H9 (cell line): ENCODE measurements at regions not wholly inside any gene's neighbourhood (a gene's known extent, or its start where the extent isn't known, plus 50 kb on each side); places are given as distances from the start of the nearest gene placed in this dataset.

Experiments
- DNase-seq: peaks from one replicate; pipeline ENCODE4 v3.0.0-alpha.2; 2017
- H2AFZ ChIP-seq: one replicate; pipeline ENCODE4 v1.6.1; 2013; ENCODE audit warnings: mild to moderate bottlenecking, low read length, control low read depth, moderate library complexity
- H2AK5ac ChIP-seq: 2 replicates; pipeline ENCODE4 v1.6.1; 2013; ENCODE audit warnings: low read length, control low read depth, mixed read lengths; ENCODE audit not compliant: insufficient read length
- H2BK120ac ChIP-seq: one replicate; pipeline ENCODE4 v1.6.1; 2013; ENCODE audit warnings: low read depth, mild to moderate bottlenecking, low read length, control low read depth, inconsistent platforms; ENCODE audit not compliant: poor library complexity, severe bottlenecking
- H2BK12ac ChIP-seq: 2 replicates; pipeline ENCODE4 v1.6.1; 2013; ENCODE audit warnings: low read length, control low read depth, mixed read lengths, low read depth; ENCODE audit not compliant: insufficient read length
- H2BK15ac ChIP-seq: 2 replicates; pipeline ENCODE4 v1.6.1; 2013; ENCODE audit warnings: low read depth, low read length, control low read depth
- H2BK20ac ChIP-seq: one replicate; pipeline ENCODE4 v1.6.1; 2013; ENCODE audit warnings: low read depth, mild to moderate bottlenecking, low read length, control low read depth, inconsistent platforms; ENCODE audit not compliant: poor library complexity, severe bottlenecking
- H2BK5ac ChIP-seq: 2 replicates; pipeline ENCODE4 v1.6.1; 2013; ENCODE audit warnings: low read length, control low read depth, mixed read lengths; ENCODE audit not compliant: insufficient read length
- H3K14ac ChIP-seq: 2 replicates; pipeline ENCODE4 v1.6.1; 2013; ENCODE audit warnings: low read length, control low read depth; ENCODE audit not compliant: insufficient read depth
- H3K18ac ChIP-seq: 2 replicates; pipeline ENCODE4 v1.6.1; 2013; ENCODE audit warnings: low read depth, mild to moderate bottlenecking, mixed read lengths, low read length, control low read depth; ENCODE audit not compliant: insufficient read length
- H3K23ac ChIP-seq: 2 replicates; pipeline ENCODE4 v1.6.1; 2013; ENCODE audit warnings: low read length, control low read depth, mixed read lengths, low read depth; ENCODE audit not compliant: insufficient read length
- H3K23me2 ChIP-seq: 2 replicates; pipeline ENCODE4 v1.6.1; 2013; ENCODE audit warnings: low read depth, mild to moderate bottlenecking, mixed read lengths, low read length, control low read depth; ENCODE audit not compliant: insufficient read length, poor library complexity, severe bottlenecking
- H3K27ac ChIP-seq: 2 replicates; pipeline ENCODE4 v1.5.1; 2013; ENCODE audit warnings: low read length, control low read depth, mixed read lengths, low read depth; ENCODE audit not compliant: insufficient read length
- H3K27me3 ChIP-seq: 2 replicates; pipeline ENCODE4 v1.6.1; 2013; ENCODE audit warnings: low read length, control low read depth, inconsistent platforms; ENCODE audit not compliant: insufficient read depth
- H3K4ac ChIP-seq: 2 replicates; pipeline ENCODE4 v1.6.1; 2013; ENCODE audit warnings: low read depth, mild to moderate bottlenecking, control low read depth, inconsistent platforms, low read length, moderate library complexity
- H3K4me1 ChIP-seq: 2 replicates; pipeline ENCODE4 v1.6.1; 2013; ENCODE audit warnings: low read length, control low read depth, inconsistent platforms; ENCODE audit not compliant: insufficient read depth
- H3K4me2 ChIP-seq: 2 replicates; pipeline ENCODE4 v1.6.1; 2013; ENCODE audit warnings: low read length, control low read depth, mixed read lengths; ENCODE audit not compliant: insufficient read length, insufficient read depth
- H3K56ac ChIP-seq: 2 replicates; pipeline ENCODE4 v1.6.1; 2013; ENCODE audit warnings: low read depth, mild to moderate bottlenecking, mixed read lengths, low read length, control low read depth; ENCODE audit not compliant: insufficient read length
- H3K79me1 ChIP-seq: 2 replicates; pipeline ENCODE4 v1.6.1; 2013; ENCODE audit warnings: low read depth, mild to moderate bottlenecking, moderate library complexity, low read length, control low read depth, inconsistent platforms; ENCODE audit not compliant: insufficient read depth, poor library complexity, severe bottlenecking
- H3K79me2 ChIP-seq: 2 replicates; pipeline ENCODE4 v1.6.1; 2013; ENCODE audit warnings: low read length, control low read depth, inconsistent platforms; ENCODE audit not compliant: insufficient read depth
- H3K9ac ChIP-seq: 2 replicates; pipeline ENCODE4 v1.6.1; 2013; ENCODE audit warnings: low read length, control low read depth, mixed read lengths; ENCODE audit not compliant: insufficient read length; ENCODE audit errors: extremely low read depth
- H3K9me3 ChIP-seq: one replicate; pipeline ENCODE4 v1.6.1; 2013; ENCODE audit warnings: low read depth, low read length, inconsistent platforms; ENCODE audit not compliant: control insufficient read depth
- H3T11ph ChIP-seq: one replicate; pipeline ENCODE4 v1.6.1; 2013; ENCODE audit warnings: mild to moderate bottlenecking, low read length, control low read depth, inconsistent platforms
- H4K20me1 ChIP-seq: one replicate; pipeline ENCODE4 v1.6.1; 2013; ENCODE audit not compliant: control insufficient read depth, insufficient read length, insufficient read depth
- H4K5ac ChIP-seq: 2 replicates; pipeline ENCODE4 v1.6.1; 2013; ENCODE audit warnings: low read depth, mild to moderate bottlenecking, mixed read lengths, low read length, control low read depth; ENCODE audit not compliant: insufficient read length
- H4K8ac ChIP-seq: replicated peaks from 2 replicates; pipeline ENCODE4 v1.6.1; 2013; ENCODE audit warnings: low read length, control low read depth, mixed read lengths, low read depth; ENCODE audit not compliant: insufficient read length
- H4K91ac ChIP-seq: 2 replicates; pipeline ENCODE4 v1.6.1; 2013; ENCODE audit warnings: low read depth, mild to moderate bottlenecking, moderate library complexity, mixed read lengths, low read length, control low read depth; ENCODE audit not compliant: insufficient read length
- H3K27ac Mint-ChIP-seq, 3 experiments: 2 replicates in 2 of 3; 3 replicates in 1 of 3; pipeline ENCODE4 v1.8.0; 2020 to 2021; ENCODE audit warnings: mixed read lengths in 3 of 3, mild to moderate bottlenecking in 1 of 3, moderate library complexity in 1 of 3
- H3K27me3 Mint-ChIP-seq: 2 replicates; pipeline ENCODE4 v1.8.0; 2021; ENCODE audit warnings: low read depth, mild to moderate bottlenecking, moderate library complexity, mixed read lengths
- H3K36me3 Mint-ChIP-seq, 3 experiments: 2 replicates in 2 of 3; 3 replicates in 1 of 3; pipeline ENCODE4 v1.8.0; 2020 to 2021; ENCODE audit warnings: low read depth in 3 of 3, mixed read lengths in 3 of 3; ENCODE audit not compliant: insufficient read depth in 1 of 3
- H3K4me1 Mint-ChIP-seq, 2 experiments: 2 replicates each; pipeline ENCODE4 v1.8.0; 2020; ENCODE audit warnings: mixed read lengths in 2 of 2
- H3K4me3 Mint-ChIP-seq, 2 experiments: 2 replicates in 1 of 2; 3 replicates in 1 of 2; pipeline ENCODE4 v1.8.0; 2020 to 2021; ENCODE audit warnings: mild to moderate bottlenecking in 2 of 2, mixed read lengths in 2 of 2, moderate library complexity in 1 of 2
- H3K9me3 Mint-ChIP-seq, 2 experiments: 2 replicates in 1 of 2; 3 replicates in 1 of 2; pipeline ENCODE4 v1.8.0; 2020; ENCODE audit warnings: mild to moderate bottlenecking in 2 of 2, mixed read lengths in 2 of 2, moderate library complexity in 1 of 2
- CTCF ChIP-seq: fragments of 200-600 bp; sonication (generic); conservative IDR thresholded peaks from 3 replicates; pipeline ENCODE4 v1.8.0; 2021; ENCODE audit warnings: antibody characterized with exemption, mild to moderate bottlenecking
- WGBS: extraction: QIAGEN DNeasy Blood & Tissue Kit; methylation state at CpG from one replicate; pipeline ENCODE4 v1.1.7; 2013; ENCODE audit warnings: missing lambda C conversion rate, low lambda C conversion rate, mixed read lengths; ENCODE audit not compliant: insufficient read length; ENCODE audit errors: extremely low coverage; 5-methylcytosine and 5-hydroxymethylcytosine counted together

- Histone ChIP-seq H3K9me3 (no peaks in the 10 kb centered on the region), H3K14ac (no peak overlapping the region), H4K20me1 (peaks cover 3% of the 10 kb centered on the region), H3K79me2 (no peaks in the 10 kb centered on the region), H3K9ac (no peak overlapping the region), H3K4ac (no peak overlapping the region), H2BK12ac (no peak overlapping the region), H3K79me1 (no peaks in the 10 kb centered on the region), H3K4me2 (no peak overlapping the region), H3K23ac (no peak overlapping the region), H3K18ac (no peak overlapping the region), H3T11ph (no peak overlapping the region), H2BK120ac (no peak overlapping the region), H4K8ac (no peak overlapping the region), H3K56ac (no peak overlapping the region), H2BK20ac (no peak overlapping the region), H4K5ac (no peak overlapping the region), H2AK5ac (no peak overlapping the region), H3K23me2 (no peaks in the 10 kb centered on the region), H3K4me1 (no peaks in the 10 kb centered on the region), H3K27ac (no peak overlapping the region), H2BK15ac (no peak overlapping the region), H4K91ac (no peak overlapping the region), H2AFZ (no peak overlapping the region), H3K27me3 (no peaks in the 10 kb centered on the region), H2BK5ac (no peak overlapping the region)
- Mint-ChIP-seq H3K4me1 (no peaks in the 10 kb centered on the region; a peak in 1 of 4 replicates), H3K36me3 (no peaks in the 10 kb centered on the region), H3K27me3 (peaks cover 6% of the 10 kb centered on the region), H3K27ac (no peak overlapping the region), H3K9me3 (no peaks in the 10 kb centered on the region; a peak in 1 of 5 replicates), H3K4me3 (no peak overlapping the region)
- no peak for TF ChIP-seq CTCF
- WGBS: no CpG with 5 or more reads among the region's 15 CpGs
- DNase-seq: no peak
These were observed 105.5 kb downstream of the TEX26 start for GRCh38 chr13:31037874-31038500.
